ENCODE measurements at regions not wholly inside any gene's neighbourhood (a gene's known extent, or its start where the extent isn't known, plus 50 kb on each side); places are given as distances from the start of the nearest gene placed in this dataset.

DNA sequence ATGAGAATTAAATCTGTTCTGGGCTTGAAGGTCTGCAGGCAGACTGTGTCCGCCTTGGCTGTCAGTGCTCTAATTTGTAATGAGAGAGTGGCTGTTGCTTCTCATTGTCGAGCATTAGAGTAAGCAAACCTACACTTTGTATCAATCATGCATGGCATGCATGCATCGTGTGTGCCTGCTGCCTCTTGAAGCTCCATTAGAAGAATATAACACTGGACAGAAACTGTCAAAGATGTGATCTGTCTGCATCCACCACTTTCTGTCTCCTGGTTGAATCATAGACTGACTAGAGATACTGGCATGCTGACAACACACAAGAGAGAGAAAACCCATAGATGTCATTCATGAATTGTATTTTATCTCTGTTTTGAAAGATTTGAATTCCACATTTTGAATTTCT, 275.0 kb upstream of the NXPH2 start:
- TF ChIP-seq, protein P1, sequence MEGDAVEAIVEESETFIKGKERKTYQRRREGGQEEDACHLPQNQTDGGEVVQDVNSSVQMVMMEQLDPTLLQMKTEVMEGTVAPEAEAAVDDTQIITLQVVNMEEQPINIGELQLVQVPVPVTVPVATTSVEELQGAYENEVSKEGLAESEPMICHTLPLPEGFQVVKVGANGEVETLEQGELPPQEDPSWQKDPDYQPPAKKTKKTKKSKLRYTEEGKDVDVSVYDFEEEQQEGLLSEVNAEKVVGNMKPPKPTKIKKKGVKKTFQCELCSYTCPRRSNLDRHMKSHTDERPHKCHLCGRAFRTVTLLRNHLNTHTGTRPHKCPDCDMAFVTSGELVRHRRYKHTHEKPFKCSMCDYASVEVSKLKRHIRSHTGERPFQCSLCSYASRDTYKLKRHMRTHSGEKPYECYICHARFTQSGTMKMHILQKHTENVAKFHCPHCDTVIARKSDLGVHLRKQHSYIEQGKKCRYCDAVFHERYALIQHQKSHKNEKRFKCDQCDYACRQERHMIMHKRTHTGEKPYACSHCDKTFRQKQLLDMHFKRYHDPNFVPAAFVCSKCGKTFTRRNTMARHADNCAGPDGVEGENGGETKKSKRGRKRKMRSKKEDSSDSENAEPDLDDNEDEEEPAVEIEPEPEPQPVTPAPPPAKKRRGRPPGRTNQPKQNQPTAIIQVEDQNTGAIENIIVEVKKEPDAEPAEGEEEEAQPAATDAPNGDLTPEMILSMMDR (IDR thresholded peaks at IDR 0.05) = no peak

DNA sequence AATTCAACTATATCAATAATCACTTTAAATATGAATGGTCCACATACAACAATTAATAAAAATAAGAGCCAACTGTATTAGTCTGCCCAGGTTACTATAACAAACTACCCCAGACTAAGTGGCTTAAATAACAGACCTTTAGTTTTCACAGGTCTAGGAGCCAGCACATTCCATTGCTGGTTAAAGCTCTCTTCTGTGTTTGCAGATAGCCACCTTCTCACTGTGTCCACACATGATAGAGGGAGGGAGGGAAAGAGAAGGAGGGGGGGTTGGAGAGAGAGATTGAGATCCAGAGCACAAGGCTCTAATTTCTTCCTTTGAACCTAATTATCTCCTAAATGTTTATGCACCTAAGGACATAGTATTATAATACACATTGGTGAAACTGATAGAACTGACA, 267.8 kb upstream of the NXPH2 start:
- TF ChIP-seq, protein P1 (IDR thresholded peaks at IDR 0.05) = no peak

DNA sequence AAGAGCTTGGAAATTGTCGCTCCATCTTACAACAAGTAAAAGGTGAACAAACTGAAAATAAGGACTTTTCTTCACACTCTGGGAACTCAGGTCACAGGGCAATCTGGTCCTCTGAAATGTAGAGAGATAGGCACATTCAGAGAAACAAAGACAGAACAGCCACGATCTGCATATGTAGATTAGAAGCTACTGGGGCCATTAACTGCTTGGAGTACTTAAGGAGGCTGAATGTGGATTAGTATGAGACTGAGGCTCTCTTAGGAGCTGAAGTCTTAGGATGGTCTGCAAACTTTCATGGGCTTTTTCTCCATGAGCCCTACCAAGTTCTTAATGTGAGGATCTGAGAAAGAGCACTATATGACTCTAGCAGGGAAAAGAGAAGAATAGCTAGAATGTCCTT, 265.3 kb upstream of the NXPH2 start:
- TF ChIP-seq, protein P1 (IDR thresholded peaks at IDR 0.05) = no peak

DNA sequence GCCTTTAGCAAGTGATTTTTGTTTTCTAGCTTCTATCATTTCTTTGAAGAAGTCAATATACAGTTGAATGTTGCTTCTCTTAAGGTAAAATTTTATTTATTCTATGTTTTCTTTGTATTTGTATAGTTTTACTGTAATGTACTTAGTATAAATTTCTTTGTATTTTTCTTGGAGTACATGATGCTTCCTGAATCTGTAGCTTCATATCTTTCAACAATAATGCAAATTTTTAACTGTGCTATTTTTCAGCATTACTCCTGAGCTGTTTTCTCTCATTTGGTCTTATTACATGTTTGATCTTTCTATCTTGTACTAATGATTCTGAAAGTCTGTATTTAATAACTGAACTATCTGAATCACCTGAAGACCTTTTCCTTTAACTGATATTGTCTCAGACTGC, 253.9 kb upstream of the NXPH2 start:
- TF ChIP-seq, protein P1 (IDR thresholded peaks at IDR 0.05) = no peak

DNA sequence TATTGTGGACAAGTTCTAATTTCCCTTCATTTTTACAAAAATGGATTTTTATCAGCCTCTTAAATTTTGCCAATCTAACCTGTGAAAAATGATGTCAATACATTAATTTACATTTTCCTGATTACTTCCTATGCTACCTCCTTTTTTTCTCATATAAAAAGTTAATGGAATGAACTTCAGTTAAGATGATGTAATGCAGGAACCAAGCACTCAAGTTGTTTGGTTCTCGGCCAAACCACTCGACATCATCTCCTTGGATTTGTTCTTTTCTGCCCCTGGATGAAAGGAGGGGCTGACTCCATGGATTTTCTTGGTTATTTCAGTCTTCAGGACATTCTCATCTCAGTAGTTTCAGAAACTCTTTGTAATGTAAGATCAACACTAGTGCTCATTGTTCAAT, 253.1 kb upstream of the NXPH2 start:
- TF ChIP-seq, protein P1 (IDR thresholded peaks at IDR 0.05) = no peak

DNA sequence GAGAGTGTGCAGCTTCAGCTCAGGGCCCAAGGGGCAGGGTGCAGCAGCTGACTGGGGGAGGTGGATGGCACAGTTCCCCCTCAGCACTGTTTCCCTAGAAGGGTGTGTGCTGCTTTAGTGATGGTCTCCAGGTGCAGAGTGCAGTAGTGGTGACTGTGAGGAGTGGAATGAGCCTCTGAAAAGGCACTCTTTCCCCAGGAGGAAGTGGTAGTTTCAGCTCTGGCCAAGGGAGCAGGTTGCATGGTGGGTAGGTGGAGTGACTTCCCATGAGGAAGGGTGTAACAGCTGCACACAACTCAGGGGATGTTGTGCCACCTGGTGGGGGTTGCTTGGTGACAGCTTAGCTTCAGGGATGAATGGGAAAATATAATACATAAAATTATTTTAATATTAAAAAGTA, 251.5 kb upstream of the NXPH2 start:
- TF ChIP-seq, protein P1 (IDR thresholded peaks at IDR 0.05) = no peak

DNA sequence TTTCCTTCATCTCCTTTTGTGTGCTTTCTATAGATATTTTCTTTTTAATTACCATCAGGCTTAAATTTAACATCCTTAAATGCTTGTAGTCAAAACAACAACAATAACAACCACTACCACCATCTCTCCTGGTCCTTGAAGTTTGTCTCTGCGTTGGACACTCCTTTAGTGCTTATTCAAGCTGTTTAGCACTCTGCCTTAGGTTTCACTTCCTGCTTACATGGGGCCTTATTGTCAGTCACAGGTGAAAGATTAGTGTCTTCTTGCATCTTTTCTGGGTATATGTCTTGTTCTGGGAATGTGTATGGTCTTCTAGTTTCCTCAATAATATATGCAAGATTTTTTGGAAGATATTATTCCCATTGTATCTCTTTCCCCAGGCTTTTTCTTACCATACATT, 240.1 kb upstream of the NXPH2 start:
- TF ChIP-seq, protein P1 (IDR thresholded peaks at IDR 0.05) = no peak

DNA sequence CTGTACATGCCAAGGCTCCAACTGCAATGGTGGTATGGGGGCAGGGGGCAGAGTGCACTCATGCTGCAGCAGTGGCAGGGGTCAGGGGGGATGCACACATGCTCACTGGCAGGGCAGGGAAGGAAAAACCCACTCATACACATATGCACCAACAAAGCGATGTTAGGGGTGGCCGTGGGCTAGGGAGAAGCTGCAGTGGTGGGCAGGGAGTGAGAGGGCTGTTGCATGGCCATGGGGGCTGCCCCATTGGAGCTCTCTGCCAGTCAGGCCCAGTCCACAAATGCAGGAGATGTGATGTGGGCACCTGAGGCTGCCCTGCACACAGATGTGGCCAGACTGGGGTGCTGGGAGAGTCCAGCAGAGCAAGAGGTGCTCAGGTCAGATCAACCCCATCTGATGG, 238.1 kb upstream of the NXPH2 start:
- TF ChIP-seq, protein P1 (IDR thresholded peaks at IDR 0.05) = no peak
